ENCODE measurements at regions not wholly inside any gene's neighbourhood (a gene's known extent, or its start where the extent isn't known, plus 50 kb on each side); places are given as distances from the start of the nearest gene placed in this dataset.

- Histone ChIP-seq H3K27me3 (ENCODE audit: insufficient read depth, low read length, poor library complexity) (no peaks in the 10 kb centered on the region), H3K4ac (ENCODE audit: low read depth, low read length) (no peak overlapping the region), H2BK120ac (ENCODE audit: low read depth, low read length) (no peak overlapping the region), H2AK5ac (ENCODE audit: low read length) (no peak overlapping the region), H3K79me1 (ENCODE audit: low read length) (no peaks in the 10 kb centered on the region), H3K4me1 (ENCODE audit: control insufficient read depth, low read depth, low read length) (peaks cover 2% of the 10 kb centered on the region), H4K5ac (ENCODE audit: low read length) (no peak overlapping the region), H3K79me2 (ENCODE audit: control insufficient read depth, insufficient read depth, low read length) (no peaks in the 10 kb centered on the region), H3K4me2 (ENCODE audit: low read length) (no peak overlapping the region), H3K18ac (ENCODE audit: low read length) (no peak overlapping the region), H3K9ac (ENCODE audit: low read length) (no peak overlapping the region), H2BK5ac (ENCODE audit: low read length) (no peak overlapping the region), H3K56ac (ENCODE audit: low read length) (no peak overlapping the region), H3K4me3 (ENCODE audit: low read length) (no peak overlapping the region), H4K8ac (ENCODE audit: low read depth, low read length) (no peak overlapping the region), H3K23ac (ENCODE audit: low read length) (no peak overlapping the region), H3K36me3 (ENCODE audit: control insufficient read depth, insufficient read depth, low read length) (no peaks in the 10 kb centered on the region), H3K27ac (ENCODE audit: low read depth, low read length) (no peak overlapping the region), H2BK15ac (replicated peaks; ENCODE audit: low read depth) (no peak overlapping the region)
- DNase-seq, result peak; percentile 74
- no CpG with 5 or more reads among the region's 4 CpGs for WGBS (ENCODE audit: extremely low coverage, insufficient coverage, low lambda C conversion rate)
Measured at GRCh38 chr9:88773627-88774244, 217.5 kb upstream of the S1PR3 start.

DNA sequence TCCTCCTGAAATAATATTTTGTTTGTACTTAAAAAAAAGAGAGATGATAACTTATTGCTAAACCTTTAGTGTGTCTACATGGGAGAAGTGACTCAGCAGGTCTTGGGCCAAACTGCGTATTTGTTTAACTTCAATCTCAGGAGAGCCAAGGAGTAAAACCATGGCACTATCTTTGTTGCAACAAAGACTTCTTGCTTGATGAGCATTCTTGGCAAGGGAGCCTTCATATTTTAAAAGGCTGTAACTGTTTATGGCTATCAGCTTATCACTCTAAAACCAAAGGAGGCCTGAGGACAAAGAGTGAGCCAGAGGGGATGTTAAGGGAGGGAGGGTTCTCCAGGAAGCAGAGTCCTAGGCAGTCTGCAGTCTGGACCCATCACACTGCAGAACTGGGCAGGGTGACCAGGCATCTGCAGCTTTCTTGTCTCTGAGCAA is 216.2 kb upstream of the S1PR3 start:
- Histone ChIP-seq H4K8ac (ENCODE audit: low read depth, low read length) (no peak overlapping the region), H3K27ac (ENCODE audit: low read depth, low read length) (no peak overlapping the region), H3K4me2 (ENCODE audit: low read length) (no peak overlapping the region), H3K4ac (ENCODE audit: low read depth, low read length) (no peak overlapping the region), H4K5ac (ENCODE audit: low read length) (no peak overlapping the region), H2BK15ac (replicated peaks; ENCODE audit: low read depth) (no peak overlapping the region), H3K79me1 (ENCODE audit: low read length) (no peaks in the 10 kb centered on the region), H2BK120ac (ENCODE audit: low read depth, low read length) (no peak overlapping the region), H3K4me3 (ENCODE audit: low read length) (no peak overlapping the region), H3K56ac (ENCODE audit: low read length) (no peak overlapping the region), H3K4me1 (ENCODE audit: control insufficient read depth, low read depth, low read length) (peaks cover 2% of the 10 kb centered on the region), H3K18ac (ENCODE audit: low read length) (peak overlapping the region; percentile 9), H3K23ac (ENCODE audit: low read length) (no peak overlapping the region), H3K79me2 (ENCODE audit: control insufficient read depth, insufficient read depth, low read length) (no peaks in the 10 kb centered on the region), H3K9ac (ENCODE audit: low read length) (no peak overlapping the region), H3K27me3 (ENCODE audit: insufficient read depth, low read length, poor library complexity) (no peaks in the 10 kb centered on the region), H2AK5ac (ENCODE audit: low read length) (no peak overlapping the region), H2BK5ac (ENCODE audit: low read length) (no peak overlapping the region), H3K36me3 (ENCODE audit: control insufficient read depth, insufficient read depth, low read length) (no peaks in the 10 kb centered on the region)
- no peak for DNase-seq
- no CpG with 5 or more reads among the region's 1 CpG for WGBS (ENCODE audit: extremely low coverage, insufficient coverage, low lambda C conversion rate)

- H3K27me3 ChIP-seq (ENCODE audit: insufficient read depth, low read length, poor library complexity), result no peaks in the 10 kb centered on the region
- WGBS (ENCODE audit: extremely low coverage, insufficient coverage, low lambda C conversion rate), result no CpG with 5 or more reads among the region's 6 CpGs
- no peak for DNase-seq
- no peak overlapping the region for H2AK5ac ChIP-seq (ENCODE audit: low read length)
- H3K4ac ChIP-seq (ENCODE audit: low read depth, low read length), result no peak overlapping the region
- H2BK15ac ChIP-seq (replicated peaks; ENCODE audit: low read depth), result no peak overlapping the region
- no peaks in the 10 kb centered on the region for H3K79me2 ChIP-seq (ENCODE audit: control insufficient read depth, insufficient read depth, low read length)
- H3K4me3 ChIP-seq (ENCODE audit: low read length), result no peak overlapping the region
- no peak overlapping the region for H3K56ac ChIP-seq (ENCODE audit: low read length)
- no peaks in the 10 kb centered on the region for H3K36me3 ChIP-seq (ENCODE audit: control insufficient read depth, insufficient read depth, low read length)
- H3K79me1 ChIP-seq (ENCODE audit: low read length), result no peaks in the 10 kb centered on the region
- no peak overlapping the region for H3K4me2 ChIP-seq (ENCODE audit: low read length)
- H3K23ac ChIP-seq (ENCODE audit: low read length), result no peak overlapping the region
- H2BK5ac ChIP-seq (ENCODE audit: low read length), result no peak overlapping the region
- no peak overlapping the region for H4K8ac ChIP-seq (ENCODE audit: low read depth, low read length)
- no peak overlapping the region for H3K9ac ChIP-seq (ENCODE audit: low read length)
- H3K27ac ChIP-seq (ENCODE audit: low read depth, low read length), result no peak overlapping the region
- peaks cover 2% of the 10 kb centered on the region for H3K4me1 ChIP-seq (ENCODE audit: control insufficient read depth, low read depth, low read length)
- H3K18ac ChIP-seq (ENCODE audit: low read length), result peak overlapping the region; percentile 9
- H2BK120ac ChIP-seq (ENCODE audit: low read depth, low read length), result no peak overlapping the region
- H4K5ac ChIP-seq (ENCODE audit: low read length), result no peak overlapping the region
Measured at GRCh38 chr9:88775559-88775958, 215.7 kb upstream of the S1PR3 start.

GRCh38 chr9:88775966-88776365 is 215.3 kb upstream of the S1PR3 start:
- H3K4me2 ChIP-seq (ENCODE audit: low read length), result no peak overlapping the region
- no peaks in the 10 kb centered on the region for H3K27me3 ChIP-seq (ENCODE audit: insufficient read depth, low read length, poor library complexity)
- H3K27ac ChIP-seq (ENCODE audit: low read depth, low read length), result no peak overlapping the region
- H3K4ac ChIP-seq (ENCODE audit: low read depth, low read length), result no peak overlapping the region
- no peak overlapping the region for H3K18ac ChIP-seq (ENCODE audit: low read length)
- H3K56ac ChIP-seq (ENCODE audit: low read length), result no peak overlapping the region
- peaks cover 2% of the 10 kb centered on the region for H3K4me1 ChIP-seq (ENCODE audit: control insufficient read depth, low read depth, low read length)
- no peaks in the 10 kb centered on the region for H3K79me1 ChIP-seq (ENCODE audit: low read length)
- no peak overlapping the region for H3K23ac ChIP-seq (ENCODE audit: low read length)
- no peak overlapping the region for H4K5ac ChIP-seq (ENCODE audit: low read length)
- H3K9ac ChIP-seq (ENCODE audit: low read length), result no peak overlapping the region
- H4K8ac ChIP-seq (ENCODE audit: low read depth, low read length), result no peak overlapping the region
- H3K79me2 ChIP-seq (ENCODE audit: control insufficient read depth, insufficient read depth, low read length), result no peaks in the 10 kb centered on the region
- no peak overlapping the region for H2AK5ac ChIP-seq (ENCODE audit: low read length)
- H2BK15ac ChIP-seq (replicated peaks; ENCODE audit: low read depth), result no peak overlapping the region
- H2BK120ac ChIP-seq (ENCODE audit: low read depth, low read length), result no peak overlapping the region
- no CpG with 5 or more reads among the region's 3 CpGs for WGBS (ENCODE audit: extremely low coverage, insufficient coverage, low lambda C conversion rate)
- H3K4me3 ChIP-seq (ENCODE audit: low read length), result no peak overlapping the region
- no peak for DNase-seq
- no peaks in the 10 kb centered on the region for H3K36me3 ChIP-seq (ENCODE audit: control insufficient read depth, insufficient read depth, low read length)
- no peak overlapping the region for H2BK5ac ChIP-seq (ENCODE audit: low read length)

- DNase-seq, result no peak
- WGBS (ENCODE audit: extremely low coverage, insufficient coverage, low lambda C conversion rate), result no CpG with 5 or more reads among the region's 7 CpGs
- Histone ChIP-seq H3K18ac (ENCODE audit: low read length) (no peak overlapping the region), H2AK5ac (ENCODE audit: low read length) (no peak overlapping the region), H3K4ac (ENCODE audit: low read depth, low read length) (no peak overlapping the region), H3K9ac (ENCODE audit: low read length) (no peak overlapping the region), H3K79me1 (ENCODE audit: low read length) (no peaks in the 10 kb centered on the region), H2BK5ac (ENCODE audit: low read length) (no peak overlapping the region), H3K36me3 (ENCODE audit: control insufficient read depth, insufficient read depth, low read length) (no peaks in the 10 kb centered on the region), H3K4me1 (ENCODE audit: control insufficient read depth, low read depth, low read length) (peaks cover 2% of the 10 kb centered on the region), H4K5ac (ENCODE audit: low read length) (no peak overlapping the region), H3K27ac (ENCODE audit: low read depth, low read length) (no peak overlapping the region), H3K4me3 (ENCODE audit: low read length) (no peak overlapping the region), H3K4me2 (ENCODE audit: low read length) (no peak overlapping the region), H3K23ac (ENCODE audit: low read length) (no peak overlapping the region), H3K27me3 (ENCODE audit: insufficient read depth, low read length, poor library complexity) (no peaks in the 10 kb centered on the region), H3K79me2 (ENCODE audit: control insufficient read depth, insufficient read depth, low read length) (no peaks in the 10 kb centered on the region), H3K56ac (ENCODE audit: low read length) (no peak overlapping the region), H2BK15ac (replicated peaks; ENCODE audit: low read depth) (no peak overlapping the region), H2BK120ac (ENCODE audit: low read depth, low read length) (no peak overlapping the region), H4K8ac (ENCODE audit: low read depth, low read length) (no peak overlapping the region)
Measured at GRCh38 chr9:88776717-88777497, 214.4 kb upstream of the S1PR3 start.
